GM12878 (cell line): ENCODE measurements at regions not wholly inside any gene's neighbourhood (a gene's known extent, or its start where the extent isn't known, plus 50 kb on each side); places are given as distances from the start of the nearest gene placed in this dataset.

Experiments
- BACH1 ChIP-seq: fragments of 450-650 bp; IDR thresholded peaks from 2 replicates; pipeline ENCODE4 v1.6.1; 2017; ENCODE audit warnings: mild to moderate bottlenecking, borderline replicate concordance
- BHLHE40 ChIP-seq, 2 experiments: fragments of 450-650 bp in 1 of 2; IDR thresholded peaks; 2 replicates each; pipeline ENCODE4 v1.6.1; 2011 to 2017; ENCODE audit warnings: low read depth in 2 of 2, borderline replicate concordance in 1 of 2, improper control_type of control experiment in 1 of 2, low read length in 1 of 2, mild to moderate bottlenecking in 1 of 2
- HCFC1 ChIP-seq: fragments of 150-350 bp; IDR thresholded peaks from 2 replicates; pipeline ENCODE4 v1.6.1; 2014; ENCODE audit warnings: low read length
- IKZF2 ChIP-seq, 2 experiments: fragments of 450-650 bp; IDR thresholded peaks; 2 replicates each; pipeline ENCODE4 v1.6.1; 2017; ENCODE audit warnings: mild to moderate bottlenecking in 2 of 2, moderate library complexity in 2 of 2
- MLLT1 ChIP-seq: fragments of 450-650 bp; IDR thresholded peaks from 2 replicates; pipeline ENCODE4 v1.6.1; 2016; ENCODE audit warnings: mild to moderate bottlenecking
- MXI1 ChIP-seq: fragments of 150-350 bp; IDR thresholded peaks from 2 replicates; pipeline ENCODE4 v1.6.1; 2011; ENCODE audit warnings: low read depth, mild to moderate bottlenecking, inconsistent platforms, low read length, improper control_type of control experiment
- POLR2A ChIP-seq: IDR thresholded peaks from 2 replicates; pipeline ENCODE4 v1.6.1; 2011; ENCODE audit warnings: low read depth, mild to moderate bottlenecking, low read length
- RCOR1 ChIP-seq: conservative IDR thresholded peaks from 2 replicates; pipeline ENCODE4 v1.6.1; 2012; ENCODE audit warnings: low read depth, low read length, improper control_type of control experiment
- RUNX3 ChIP-seq: IDR thresholded peaks from 2 replicates; pipeline ENCODE4 v1.6.1; 2012; ENCODE audit warnings: low read length, inconsistent platforms
- SP1 ChIP-seq: IDR thresholded peaks from one replicate; pipeline ENCODE4 v1.6.1; 2011; ENCODE audit warnings: low read depth, low read length
- TCF7 ChIP-seq: IDR thresholded peaks from 2 replicates; pipeline ENCODE4 v1.6.1; 2014; ENCODE audit warnings: antibody characterized with exemption, borderline replicate concordance
- ZBED1 ChIP-seq: IDR thresholded peaks from 2 replicates; pipeline ENCODE4 v1.6.1; 2016; ENCODE audit warnings: borderline replicate concordance
- TF ChIP-seq, protein P1 (sequence below), 3 experiments: IDR thresholded peaks in 2 of 3; conservative IDR thresholded peaks in 1 of 3; 2 replicates each; pipeline ENCODE4 v1.5.1; 2011; ENCODE audit warnings: low read depth in 3 of 3, low read length in 3 of 3, mild to moderate bottlenecking in 3 of 3, control low read depth in 2 of 3, moderate library complexity in 2 of 3, inconsistent platforms in 1 of 3, mixed read lengths in 1 of 3; ENCODE audit not compliant: control insufficient read depth in 2 of 3, insufficient read depth in 1 of 3; ENCODE audit errors: extremely low read depth in 1 of 3
- TF ChIP-seq, protein P2 (sequence below): IDR thresholded peaks from 2 replicates; pipeline ENCODE4 v1.6.1; 2012; ENCODE audit warnings: low read depth, low read length, improper control_type of control experiment

DNA sequence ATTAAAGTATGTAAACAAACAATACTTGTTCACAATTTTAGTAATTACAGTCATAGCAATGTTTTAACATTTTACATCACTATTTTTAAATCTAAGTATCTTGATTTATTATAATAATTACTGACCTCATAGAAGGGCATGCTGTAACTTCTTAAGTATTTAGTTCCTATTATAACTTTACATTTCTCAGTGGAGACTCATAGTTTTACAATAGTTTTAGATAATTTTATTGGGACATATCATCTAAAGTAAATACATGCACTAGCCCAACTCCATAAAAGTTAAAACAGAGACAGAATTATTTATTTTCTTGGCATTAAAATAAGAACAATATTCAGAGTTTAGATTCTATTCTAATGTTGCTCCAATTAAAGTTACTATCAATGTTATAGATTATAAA lies 466.5 kb upstream of the BCHE start:
- TF ChIP-seq IKZF2 (IDR thresholded peaks at IDR 0.05) (no peak), MLLT1 (no peak), RCOR1 (no peak), BACH1 (no peak), POLR2A (no peak), MXI1 (no peak), RUNX3 (no peak), TCF7 (no peak), ZBED1 (no peak), HCFC1 (no peak), SP1 (no peak), BHLHE40 (IDR thresholded peaks at IDR 0.05; ENCODE audit: borderline replicate concordance in 1 of 2, low read depth in 2 of 2, low read length in 1 of 2) (no peak)
- TF ChIP-seq, protein P1, sequence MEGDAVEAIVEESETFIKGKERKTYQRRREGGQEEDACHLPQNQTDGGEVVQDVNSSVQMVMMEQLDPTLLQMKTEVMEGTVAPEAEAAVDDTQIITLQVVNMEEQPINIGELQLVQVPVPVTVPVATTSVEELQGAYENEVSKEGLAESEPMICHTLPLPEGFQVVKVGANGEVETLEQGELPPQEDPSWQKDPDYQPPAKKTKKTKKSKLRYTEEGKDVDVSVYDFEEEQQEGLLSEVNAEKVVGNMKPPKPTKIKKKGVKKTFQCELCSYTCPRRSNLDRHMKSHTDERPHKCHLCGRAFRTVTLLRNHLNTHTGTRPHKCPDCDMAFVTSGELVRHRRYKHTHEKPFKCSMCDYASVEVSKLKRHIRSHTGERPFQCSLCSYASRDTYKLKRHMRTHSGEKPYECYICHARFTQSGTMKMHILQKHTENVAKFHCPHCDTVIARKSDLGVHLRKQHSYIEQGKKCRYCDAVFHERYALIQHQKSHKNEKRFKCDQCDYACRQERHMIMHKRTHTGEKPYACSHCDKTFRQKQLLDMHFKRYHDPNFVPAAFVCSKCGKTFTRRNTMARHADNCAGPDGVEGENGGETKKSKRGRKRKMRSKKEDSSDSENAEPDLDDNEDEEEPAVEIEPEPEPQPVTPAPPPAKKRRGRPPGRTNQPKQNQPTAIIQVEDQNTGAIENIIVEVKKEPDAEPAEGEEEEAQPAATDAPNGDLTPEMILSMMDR (IDR thresholded peaks at IDR 0.05 in 2 of 3, conservative IDR thresholded peaks at IDR 0.05 in 1 of 3; ENCODE audit: control insufficient read depth in 2 of 3, extremely low read depth in 1 of 3, insufficient read depth in 1 of 3, low read depth in 3 of 3, low read length in 3 of 3): no peak
- TF ChIP-seq, protein P2, sequence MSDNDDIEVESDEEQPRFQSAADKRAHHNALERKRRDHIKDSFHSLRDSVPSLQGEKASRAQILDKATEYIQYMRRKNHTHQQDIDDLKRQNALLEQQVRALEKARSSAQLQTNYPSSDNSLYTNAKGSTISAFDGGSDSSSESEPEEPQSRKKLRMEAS: no peak
